ENCODE measurements at regions not wholly inside any gene's neighbourhood (a gene's known extent, or its start where the extent isn't known, plus 50 kb on each side); places are given as distances from the start of the nearest gene placed in this dataset.
"Not testable (repeated sequence)": the region's sequence is repeated elsewhere in the genome, so short reads cannot be mapped to it uniquely, and the experiment has no call there.

DNA sequence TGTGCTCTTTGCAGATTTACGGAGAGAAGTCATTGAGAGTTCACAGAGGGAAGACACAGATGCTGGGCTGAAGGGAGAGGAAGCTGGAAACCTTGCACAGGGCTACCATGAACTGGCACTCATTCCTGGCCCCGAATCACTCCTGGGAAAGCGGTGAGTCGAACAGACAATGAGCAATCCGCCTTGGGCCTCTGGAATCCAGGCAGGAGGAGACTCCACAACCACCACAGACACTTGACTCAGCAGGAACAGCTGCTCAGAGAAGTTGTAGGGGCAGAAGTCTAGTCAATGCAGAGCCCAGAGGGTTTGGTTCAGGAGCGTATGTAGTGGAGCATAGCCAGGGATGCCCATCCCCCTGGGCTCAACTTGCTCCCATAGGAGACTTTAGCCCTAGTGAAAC is 62.8 kb upstream of the GRIA3 start:
- ATAC-seq (peak in 1 of 4 donors; percentile 16), DNase-seq (no peak)
- Histone ChIP-seq H3K27ac (no peak overlapping the region), H3K36me3 (no peaks in the 10 kb centered on the region), H3K9me3 (no peaks in the 10 kb centered on the region), H3K27me3 (no peaks in the 10 kb centered on the region), H3K4me1 (no peaks in the 10 kb centered on the region), H3K4me3 (no peak overlapping the region)
- TF ChIP-seq, protein P1, sequence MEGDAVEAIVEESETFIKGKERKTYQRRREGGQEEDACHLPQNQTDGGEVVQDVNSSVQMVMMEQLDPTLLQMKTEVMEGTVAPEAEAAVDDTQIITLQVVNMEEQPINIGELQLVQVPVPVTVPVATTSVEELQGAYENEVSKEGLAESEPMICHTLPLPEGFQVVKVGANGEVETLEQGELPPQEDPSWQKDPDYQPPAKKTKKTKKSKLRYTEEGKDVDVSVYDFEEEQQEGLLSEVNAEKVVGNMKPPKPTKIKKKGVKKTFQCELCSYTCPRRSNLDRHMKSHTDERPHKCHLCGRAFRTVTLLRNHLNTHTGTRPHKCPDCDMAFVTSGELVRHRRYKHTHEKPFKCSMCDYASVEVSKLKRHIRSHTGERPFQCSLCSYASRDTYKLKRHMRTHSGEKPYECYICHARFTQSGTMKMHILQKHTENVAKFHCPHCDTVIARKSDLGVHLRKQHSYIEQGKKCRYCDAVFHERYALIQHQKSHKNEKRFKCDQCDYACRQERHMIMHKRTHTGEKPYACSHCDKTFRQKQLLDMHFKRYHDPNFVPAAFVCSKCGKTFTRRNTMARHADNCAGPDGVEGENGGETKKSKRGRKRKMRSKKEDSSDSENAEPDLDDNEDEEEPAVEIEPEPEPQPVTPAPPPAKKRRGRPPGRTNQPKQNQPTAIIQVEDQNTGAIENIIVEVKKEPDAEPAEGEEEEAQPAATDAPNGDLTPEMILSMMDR (IDR thresholded peaks at IDR 0.05): no peak
- TF ChIP-seq POLR2A (IDR thresholded peaks at IDR 0.05): no peak
- intact Hi-C loops (cut with DNase I): no loop called here
- WGBS (ENCODE audit: insufficient coverage, low coverage, low lambda C conversion rate, missing lambda C conversion rate): 39% methylated on average over 2 of the region's 6 CpGs

GRCh38 chrX:123129805-123130204 is 54.3 kb upstream of the GRIA3 start:
- no CpG with 5 or more reads among the region's 3 CpGs for WGBS (ENCODE audit: insufficient coverage, low coverage, low lambda C conversion rate, missing lambda C conversion rate)
- H3K27ac ChIP-seq; H3K4me3 ChIP-seq; H3K9me3 ChIP-seq; H3K36me3 ChIP-seq; DNase-seq; H3K27me3 ChIP-seq; ATAC-seq; intact Hi-C loops (cut with DNase I); H3K4me1 ChIP-seq: not testable (repeated sequence)

Small RNAs in the stretch of these regions (microRNA-seq; reads per million reads assigned to microRNA genes)
- 0 reads per million in 2 donors for gene MIR3672

Small RNAs in the stretch of these regions (small RNA-seq; reads per million reads assigned to genes)
- gene MIR3672 (0 reads per million in 2 experiments), gene RF00012 (0 reads per million in 2 experiments)
